NT2/D1 (cell line): ENCODE measurements at regions not wholly inside any gene's neighbourhood (a gene's known extent, or its start where the extent isn't known, plus 50 kb on each side); places are given as distances from the start of the nearest gene placed in this dataset.

ENCODE experiments used
- SUZ12 ChIP-seq: IDR thresholded peaks from 2 replicates; pipeline ENCODE4 v1.6.1; 2011; ENCODE audit not compliant: insufficient read length, insufficient read depth; ENCODE audit errors: extremely low read depth
- YY1 ChIP-seq: IDR thresholded peaks from 2 replicates; pipeline ENCODE4 v1.6.1; 2011; ENCODE audit not compliant: insufficient read length, insufficient read depth
- ZNF274 ChIP-seq: IDR thresholded peaks from 2 replicates; pipeline ENCODE4 v1.6.1; 2011; ENCODE audit warnings: mild to moderate bottlenecking, low read depth, low read length

- no peak for TF ChIP-seq ZNF274
- no peak for TF ChIP-seq YY1
- no peak for TF ChIP-seq SUZ12
These were observed 100.0 kb upstream of the EOLA2 start for GRCh38 chrX:150038315-150038714.
